ENCODE measurements at regions not wholly inside any gene's neighbourhood (a gene's known extent, or its start where the extent isn't known, plus 50 kb on each side); places are given as distances from the start of the nearest gene placed in this dataset.

GRCh38 chr7:68550635-68551034 is 1047.6 kb upstream of the AUTS2 start:
- Histone ChIP-seq H4K20me1 (replicated peaks in 1 of 2; ENCODE audit: control insufficient read depth in 1 of 2, insufficient read depth in 2 of 2, low read length in 2 of 2) (no peaks in the 10 kb centered on the region), H4K5ac (ENCODE audit: insufficient read length, low read depth, low read length) (no peak overlapping the region), H3K56ac (replicated peaks; ENCODE audit: insufficient read length, low read depth, low read length) (no peak overlapping the region), H4K8ac (ENCODE audit: extremely low read depth, insufficient read depth, low read length) (no peak overlapping the region), H4K91ac (replicated peaks; ENCODE audit: insufficient read length, low read length) (no peak overlapping the region), H2BK120ac (replicated peaks; ENCODE audit: low read depth, low read length) (no peak overlapping the region), H3K9me3 (ENCODE audit: insufficient read depth in 2 of 2, low read depth in 1 of 2, low read length in 1 of 2) (no peaks in the 10 kb centered on the region), H3K79me2 (ENCODE audit: control insufficient read depth in 1 of 2, insufficient read depth in 2 of 2, low read length in 2 of 2) (no peaks in the 10 kb centered on the region), H3K4me1 (replicated peaks in 1 of 4; ENCODE audit: control insufficient read depth in 3 of 4, insufficient read depth in 4 of 4, low read length in 3 of 4) (no peaks in the 10 kb centered on the region), H3K18ac (ENCODE audit: extremely low read depth, low read length) (no peak overlapping the region), H2BK20ac (ENCODE audit: low read length) (no peak overlapping the region), H2BK5ac (ENCODE audit: low read depth, low read length) (no peak overlapping the region), H3K27ac (ENCODE audit: low read depth, low read length) (no peak overlapping the region), H2AFZ (ENCODE audit: low read length) (no peak overlapping the region), H3K27me3 (replicated peaks in 1 of 4; ENCODE audit: control insufficient read depth in 3 of 4, extremely low read depth in 1 of 4, insufficient read depth in 3 of 4, low read length in 3 of 4) (no peaks in the 10 kb centered on the region), H3K79me1 (ENCODE audit: low read depth, low read length) (no peaks in the 10 kb centered on the region), H3K4me3 (ENCODE audit: extremely low read depth in 1 of 4, insufficient read depth in 2 of 4, low read depth in 3 of 4, low read length in 4 of 4) (no peak overlapping the region), H3K23me2 (ENCODE audit: low read depth, low read length) (no peaks in the 10 kb centered on the region), H3K23ac (ENCODE audit: insufficient read length) (no peak overlapping the region), H3K14ac (ENCODE audit: insufficient read length) (no peak overlapping the region), H2BK12ac (ENCODE audit: low read depth, low read length) (no peak overlapping the region), H3K4me2 (ENCODE audit: insufficient read depth in 1 of 2, low read depth in 2 of 2, low read length in 2 of 2) (no peak overlapping the region), H3K36me3 (ENCODE audit: control insufficient read depth in 2 of 4, insufficient read depth in 4 of 4, low read length in 3 of 4) (no peaks in the 10 kb centered on the region), H2AK5ac (ENCODE audit: low read depth, low read length) (no peak overlapping the region), H3K4ac (replicated peaks; ENCODE audit: insufficient read length, low read depth, low read length) (no peak overlapping the region), H3K9ac (replicated peaks in 1 of 4; ENCODE audit: extremely low read depth in 1 of 4, low read depth in 3 of 4, low read length in 3 of 4) (no peak overlapping the region), H2BK15ac (ENCODE audit: low read length) (no peak overlapping the region)
- DNase-seq (ENCODE audit: low read depth in 1 of 2, low spot score in 2 of 2): no peak
- TF ChIP-seq MAX (IDR thresholded peaks at IDR 0.05) (no peak), TAF7 (optimal IDR thresholded peaks at IDR 0.05; ENCODE audit: borderline replicate concordance, low read depth, low read length) (no peak), CBX8 (IDR thresholded peaks at IDR 0.05; ENCODE audit: borderline replicate concordance, low read depth, low read length) (no peak), USF2 (IDR thresholded peaks at IDR 0.05; ENCODE audit: low read length) (no peak), ATF3 (IDR thresholded peaks at IDR 0.05; ENCODE audit: insufficient read depth, low read depth, low read length) (no peak), HDAC6 (IDR thresholded peaks at IDR 0.05; ENCODE audit: low read depth, low read length) (no peak), POLR2A (IDR thresholded peaks at IDR 0.05; ENCODE audit: control extremely low read depth in 1 of 2, low read depth in 2 of 2, low read length in 2 of 2) (no peak), SP2 (IDR thresholded peaks at IDR 0.05; ENCODE audit: low read length) (no peak), SRF (IDR thresholded peaks at IDR 0.05; ENCODE audit: low read depth, low read length) (no peak), BCL11A (IDR thresholded peaks at IDR 0.05; ENCODE audit: low read depth in 2 of 2, low read length in 2 of 2) (no peak), CTCF (IDR thresholded peaks at IDR 0.05; ENCODE audit: control extremely low read depth in 1 of 3, insufficient read depth in 1 of 3, low read depth in 1 of 3, low read length in 3 of 3) (no peak)
- CTCF ChIA-PET (ENCODE audit: partially characterized antibody): no interaction called here
- 81% methylated on average over 3 of the region's 3 CpGs; no CpG with 5 or more reads in 1 of the 2 experiments for WGBS, 2 experiments (ENCODE audit: extremely low coverage in 1 of 2, insufficient coverage in 1 of 2, insufficient read length in 1 of 2, insufficient replicate concordance in 2 of 2, low coverage in 1 of 2, low lambda C conversion rate in 2 of 2, missing lambda C conversion rate in 1 of 2)
- POLR2A ChIA-PET (ENCODE audit: partially characterized antibody): no interaction called here
- no peak for FAIRE-seq

Measured in H1 (cell line).